Retina (tissue), 1 donor: ENCODE measurements at regions not wholly inside any gene's neighbourhood (a gene's known extent, or its start where the extent isn't known, plus 50 kb on each side); places are given as distances from the start of the nearest gene placed in this dataset.
A peak's percentile ranks its signal among the peaks of the same experiment; 100 is the strongest.
"Not testable (repeated sequence)": the region's sequence is repeated elsewhere in the genome, so short reads cannot be mapped to it uniquely, and the experiment has no call there.

Source experiments
- DNase-seq: peaks from one replicate; pipeline ENCODE4 v3.0.0-alpha.2; 2016

- DNase-seq, result no peak
These were observed 96.5 kb upstream of the PCSK1 start for GRCh38 chr5:96529559-96529958.

GRCh38 chr5:96530901-96531300 lies 97.9 kb upstream of the PCSK1 start:
- DNase-seq, result no peak

DNA sequence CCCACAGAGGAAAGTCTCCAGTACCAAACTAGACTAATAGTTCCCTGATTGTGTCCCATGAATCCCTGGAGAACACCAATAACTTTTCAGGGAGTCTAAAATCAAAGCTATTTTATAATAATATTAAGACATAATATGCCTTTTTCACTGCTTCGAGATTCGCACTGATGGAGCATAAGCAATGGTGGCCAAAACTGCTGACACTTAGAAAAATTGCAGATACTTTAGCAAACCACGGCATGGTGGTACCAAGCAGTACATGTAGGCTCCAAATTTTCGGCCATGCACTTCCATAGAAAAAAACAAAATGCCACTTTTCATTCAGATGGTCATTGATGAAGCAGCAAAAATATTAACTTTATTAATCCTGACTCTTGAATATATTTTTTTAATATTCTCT lies 100.3 kb upstream of the PCSK1 start:
- no peak for DNase-seq

DNA sequence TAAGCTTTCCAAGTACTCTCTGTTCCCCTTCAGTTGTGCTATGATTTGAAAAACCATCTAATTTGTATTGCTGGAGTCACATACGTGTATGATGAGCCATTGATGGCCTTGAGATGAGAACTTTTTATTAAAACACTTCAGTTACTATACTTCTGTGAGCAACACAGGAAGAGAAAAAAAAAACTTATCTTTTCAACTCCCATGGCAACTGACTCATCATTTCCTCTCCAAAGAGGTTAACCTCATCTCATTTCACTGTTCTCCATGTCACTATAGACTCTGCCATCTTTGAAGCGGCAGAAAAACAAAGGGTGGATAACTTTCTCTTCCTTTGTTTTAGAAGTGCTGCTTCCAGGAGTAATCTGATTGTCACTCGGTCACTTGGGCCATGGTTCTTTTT lies 104.3 kb upstream of the PCSK1 start:
- DNase-seq, result no peak

DNA sequence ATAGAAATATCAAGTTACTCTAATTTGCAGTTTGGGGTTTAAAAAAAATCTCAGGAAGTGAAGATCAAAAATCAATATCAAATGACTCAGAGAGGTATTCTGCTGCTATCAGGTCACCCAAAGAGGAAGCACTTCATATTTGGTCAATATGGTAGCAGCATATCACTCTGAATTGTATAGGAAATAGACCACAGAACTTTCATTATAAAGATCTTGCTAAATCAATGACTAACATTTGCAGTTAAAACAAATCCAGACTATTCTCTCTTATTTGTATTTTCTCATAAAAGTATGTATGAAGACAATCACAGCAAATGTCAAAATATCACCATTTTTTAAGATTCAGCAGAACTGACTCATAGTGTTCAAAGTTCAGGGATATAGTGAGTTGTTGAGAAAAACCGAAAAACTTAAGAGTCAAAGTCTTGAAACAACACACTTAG lies 105.8 kb upstream of the PCSK1 start:
- DNase-seq, result no peak

GRCh38 chr5:96546120-96546519 lies 113.1 kb upstream of the PCSK1 start:
- no peak for DNase-seq

DNA sequence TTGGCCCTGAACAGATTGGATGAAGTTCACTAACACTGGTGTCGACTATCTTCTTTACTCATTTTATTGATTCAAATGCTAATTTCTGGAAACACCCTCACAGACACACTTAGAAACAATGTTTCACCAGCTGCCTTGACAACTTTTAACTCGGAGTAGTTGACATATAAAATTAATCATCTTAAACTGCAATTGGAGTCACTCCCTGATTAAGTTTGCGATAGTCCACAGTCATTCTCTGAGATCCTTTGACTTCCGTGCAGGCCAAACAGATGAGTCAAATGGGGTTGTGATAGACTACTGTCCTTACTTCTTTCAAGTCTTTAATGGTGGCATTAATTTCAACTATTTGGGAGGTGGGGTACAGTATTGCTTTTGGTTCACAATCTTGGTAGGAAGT lies 114.4 kb upstream of the PCSK1 start:
- no peak for DNase-seq

- DNase-seq, result no peak
These were observed 113.3 kb upstream of the CAST start for GRCh38 chr5:96548905-96549304.

- not testable (repeated sequence) for DNase-seq
These were observed 101.3 kb upstream of the CAST start for GRCh38 chr5:96560857-96561256.

DNA sequence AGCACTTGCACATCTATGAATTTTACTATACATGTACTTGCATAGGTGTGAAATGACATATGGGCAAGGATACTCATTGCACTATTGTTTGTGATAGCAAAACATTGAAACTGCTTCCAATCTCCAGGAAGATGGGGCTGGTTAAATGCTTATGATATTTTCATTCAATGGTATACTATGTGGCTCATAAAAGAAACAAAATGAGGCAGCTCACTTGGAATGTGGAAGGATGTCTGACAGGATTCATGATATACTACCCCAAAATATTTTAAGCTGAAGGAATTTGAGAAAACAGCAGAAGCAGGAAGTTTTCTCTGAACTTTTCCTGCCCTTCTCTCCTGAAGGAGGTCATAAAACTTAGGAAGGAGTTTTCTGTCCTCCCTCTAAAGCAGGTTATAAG lies 99.6 kb upstream of the CAST start:
- DNase-seq, result no peak

DNA sequence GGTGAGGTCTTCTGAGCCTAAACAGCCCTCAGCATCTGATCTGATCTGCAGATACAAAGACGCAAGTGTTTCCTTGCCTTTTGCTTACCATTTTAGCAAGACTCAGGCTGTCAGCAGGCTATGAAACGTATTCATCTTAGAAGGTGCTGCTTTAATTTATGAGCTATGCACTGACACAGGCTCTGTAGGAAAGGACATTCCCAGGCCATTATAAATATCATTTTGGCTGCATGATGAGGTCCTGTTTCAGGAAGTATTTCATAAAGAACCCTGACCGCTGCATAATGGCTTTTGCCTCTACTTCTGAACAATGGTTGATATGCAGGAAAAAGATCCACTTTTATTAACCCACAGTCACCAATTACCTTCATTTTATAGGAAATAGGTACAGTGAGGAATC lies 98.4 kb upstream of the CAST start:
- DNase-seq, result no peak

DNA sequence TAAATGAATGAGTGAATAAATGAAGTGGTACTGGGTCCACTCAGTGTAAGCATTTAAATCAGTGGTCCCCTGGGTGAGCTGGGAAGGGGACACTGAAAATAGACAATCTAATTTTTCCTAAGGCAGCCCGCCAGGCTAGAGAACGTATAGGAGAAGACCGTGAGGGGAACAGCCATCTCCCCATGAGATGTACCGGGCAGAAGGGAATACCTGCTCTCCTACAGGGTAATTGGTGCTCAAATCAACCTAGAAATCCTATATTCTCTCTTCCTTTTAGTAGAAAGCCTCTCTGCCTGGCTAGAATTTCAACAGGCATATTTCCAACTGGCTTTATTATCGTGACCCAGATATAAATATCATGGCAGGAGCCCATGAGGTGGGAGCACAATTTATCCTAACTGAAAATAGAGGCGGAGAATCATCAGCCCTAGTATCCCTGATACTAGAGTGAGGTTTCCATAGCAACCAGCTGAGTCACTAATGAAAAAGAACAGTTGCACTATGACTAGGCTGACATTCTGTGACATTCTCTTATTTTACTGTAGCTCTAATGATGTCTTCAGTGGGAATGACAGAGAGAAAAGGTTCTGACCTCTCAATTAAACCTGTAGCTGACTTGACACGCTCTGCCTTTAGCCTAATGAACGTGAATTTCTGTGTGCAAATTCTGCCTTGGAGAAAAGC lies 96.5 kb upstream of the CAST start:
- DNase-seq, result peak; percentile 54

- DNase-seq, result peak; percentile 20
These were observed 95.2 kb upstream of the CAST start for GRCh38 chr5:96566833-96567587.

GRCh38 chr5:96569332-96569731 lies 92.8 kb upstream of the CAST start:
- DNase-seq, result no peak

DNA sequence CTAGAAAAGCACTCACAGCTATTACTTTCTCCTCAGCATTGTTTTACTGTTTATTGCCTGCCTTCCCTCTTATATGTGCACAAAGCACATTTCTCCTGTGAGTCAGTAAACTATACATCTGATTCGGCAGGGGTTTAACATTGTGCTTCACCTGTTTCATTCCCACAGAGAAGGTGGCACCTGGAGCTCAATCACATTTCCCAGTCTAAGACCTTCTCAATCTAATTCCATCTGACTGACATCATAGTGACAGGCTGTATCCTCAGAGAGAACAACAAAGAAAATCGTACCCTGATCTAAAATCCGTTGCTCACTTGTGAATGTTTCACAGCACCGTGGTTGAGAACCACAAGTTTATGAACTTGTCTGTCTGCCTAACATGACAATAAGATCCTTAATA lies 92.4 kb upstream of the CAST start:
- DNase-seq, result no peak

DNA sequence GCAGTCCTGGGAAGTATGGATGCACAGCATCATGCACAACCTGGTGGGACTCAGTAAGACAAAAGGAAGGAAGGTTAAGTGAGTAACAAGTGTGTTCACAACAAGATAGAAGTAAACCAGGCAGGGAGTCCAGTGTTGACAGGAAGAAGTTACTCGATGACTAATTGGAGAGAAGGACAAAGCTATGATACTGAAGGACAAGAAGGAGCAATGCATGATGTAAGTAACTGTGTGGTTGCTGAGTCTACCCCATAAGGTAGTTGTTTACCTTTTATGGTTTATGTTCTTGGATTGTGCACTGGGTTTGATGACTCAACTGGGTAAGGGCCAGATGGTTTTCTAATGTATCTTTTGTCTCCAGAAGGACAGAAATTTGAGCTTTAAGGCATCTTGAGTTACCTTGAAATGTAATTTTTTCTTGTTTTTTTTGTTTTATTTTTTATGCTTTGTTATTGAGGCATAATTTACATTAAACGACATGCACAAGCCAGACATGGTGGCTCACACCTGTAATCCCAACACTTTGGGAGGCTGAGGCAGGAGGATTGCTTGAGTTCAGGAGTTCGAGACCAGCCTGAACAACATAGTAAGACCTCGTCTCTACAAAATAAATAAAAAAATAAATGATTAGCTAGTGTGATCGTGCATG lies 89.2 kb upstream of the CAST start:
- no peak for DNase-seq

GRCh38 chr5:96573513-96573894 lies 88.7 kb upstream of the CAST start:
- no peak for DNase-seq

GRCh38 chr5:96576876-96577275 lies 85.3 kb upstream of the CAST start:
- no peak for DNase-seq

DNA sequence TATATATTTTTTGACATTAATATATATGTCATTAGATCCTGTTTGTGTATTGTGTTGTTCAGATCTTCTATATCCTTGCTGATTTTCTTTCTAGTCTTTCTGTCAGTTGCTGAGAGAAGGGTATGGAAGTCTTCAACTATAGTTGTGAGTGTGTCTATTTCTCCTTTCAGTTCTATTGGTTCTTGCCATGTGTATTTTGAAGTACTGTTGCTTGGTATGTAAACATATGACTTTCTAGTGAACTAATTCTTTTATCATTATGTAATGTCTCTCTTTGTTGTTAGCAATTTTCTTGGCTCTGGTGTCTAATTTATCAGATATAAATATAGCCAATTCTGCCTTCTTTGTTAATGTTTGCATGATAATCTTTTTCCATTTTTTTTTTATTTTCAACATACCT lies 84.3 kb upstream of the CAST start:
- DNase-seq, result no peak

GRCh38 chr5:96579711-96580110 lies 82.5 kb upstream of the CAST start:
- no peak for DNase-seq

DNA sequence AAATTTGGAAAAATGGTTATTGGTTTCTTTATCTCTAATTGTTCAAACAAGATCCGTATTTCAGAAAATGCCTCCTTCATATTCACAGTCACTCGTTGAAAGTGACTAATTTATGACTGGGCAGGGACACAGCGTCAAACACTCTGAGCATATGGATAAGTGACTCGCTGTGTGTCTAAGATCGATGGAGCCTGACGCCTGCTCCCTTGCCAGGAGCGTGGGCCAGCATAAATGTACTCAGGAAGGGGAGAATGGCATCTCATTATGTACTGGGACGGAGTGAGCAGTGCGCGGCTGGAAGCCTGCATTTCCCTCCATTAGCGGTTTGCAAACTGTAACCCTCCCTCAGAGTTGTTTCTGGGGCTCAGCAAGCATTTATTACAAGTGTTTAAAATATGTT lies 79.8 kb upstream of the CAST start:
- no peak for DNase-seq

DNA sequence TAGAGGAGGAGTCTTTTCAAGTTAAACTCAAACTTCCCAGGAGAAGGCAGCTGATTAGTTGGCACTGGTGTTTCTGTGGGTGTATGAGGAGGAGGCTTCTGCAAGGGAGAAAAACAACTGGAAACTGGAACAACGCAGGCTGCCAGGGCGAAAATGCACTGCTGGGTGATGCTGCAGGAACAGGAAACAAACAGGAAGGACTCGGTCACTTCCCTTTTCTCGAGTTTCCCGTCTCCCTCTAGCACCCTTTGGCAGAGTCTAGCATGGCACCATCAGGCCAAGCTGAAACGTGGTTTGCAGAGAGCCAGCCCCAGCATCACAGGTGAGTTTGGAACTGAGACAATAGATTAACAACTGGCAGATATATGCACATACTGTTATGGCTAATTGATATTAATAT lies 77.5 kb upstream of the CAST start:
- no peak for DNase-seq

GRCh38 chr5:96588539-96588938 lies 73.6 kb upstream of the CAST start:
- DNase-seq, result no peak

DNA sequence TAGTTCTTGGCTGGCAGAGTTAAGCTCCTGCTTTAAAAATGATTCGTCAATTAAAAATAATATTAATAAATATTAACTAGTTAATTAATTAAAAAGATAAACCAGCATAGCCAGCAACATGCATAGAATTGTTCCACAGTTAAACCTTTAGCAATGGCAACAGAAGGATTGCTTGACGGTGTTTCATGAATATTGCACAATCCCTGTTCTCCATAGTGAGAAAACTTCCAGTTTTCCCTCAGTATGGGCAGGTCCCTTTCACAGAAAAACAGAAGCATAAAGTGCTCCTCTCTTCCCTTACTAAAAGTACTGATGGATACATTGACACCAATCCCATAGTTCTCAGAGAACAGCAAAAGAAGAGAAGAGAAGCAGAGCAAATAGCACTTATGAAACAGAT lies 71.4 kb upstream of the CAST start:
- no peak for DNase-seq
